ENCODE measurements at regions not wholly inside any gene's neighbourhood (a gene's known extent, or its start where the extent isn't known, plus 50 kb on each side); places are given as distances from the start of the nearest gene placed in this dataset.

DNA sequence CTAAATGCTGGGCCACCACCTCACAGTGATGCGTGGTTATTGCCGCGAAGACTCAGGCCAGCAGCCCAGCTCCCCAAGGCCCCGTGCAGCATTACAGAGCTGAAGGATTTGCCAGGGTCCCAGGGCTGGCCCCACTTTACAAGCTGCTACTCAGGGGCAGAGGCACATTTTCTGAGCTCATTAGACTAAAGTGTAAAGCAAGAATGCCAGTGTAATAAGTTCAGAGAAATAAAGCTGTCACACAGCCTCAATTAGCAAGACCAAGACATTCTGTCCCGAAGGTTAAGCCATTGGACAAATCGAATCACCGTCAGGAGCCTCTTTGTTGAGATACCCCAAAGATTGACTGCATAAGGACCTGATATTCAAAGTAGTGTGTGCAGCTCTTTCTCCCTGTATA, 428.4 kb downstream of the EFNB2 start:
- TF ChIP-seq EZH2 (IDR thresholded peaks at IDR 0.05; ENCODE audit: insufficient read depth, poor library complexity, severe bottlenecking) (no peak), EZH2phosphoT487 (IDR thresholded peaks at IDR 0.05; ENCODE audit: insufficient read depth, low read depth) (no peak)
